Subcutaneous abdominal adipose tissue (tissue), 5 donors: ENCODE measurements at regions not wholly inside any gene's neighbourhood (a gene's known extent, or its start where the extent isn't known, plus 50 kb on each side); places are given as distances from the start of the nearest gene placed in this dataset.
"Not testable (repeated sequence)": the region's sequence is repeated elsewhere in the genome, so short reads cannot be mapped to it uniquely, and the experiment has no call there.

ENCODE experiments used
- H3K27ac ChIP-seq: one replicate; pipeline ENCODE4 v1.7.0; 2013; ENCODE audit warnings: low read depth, mild to moderate bottlenecking, inconsistent platforms, low read length, moderate library complexity
- H3K27me3 ChIP-seq, 5 donors: one replicate each; pipeline ENCODE4 v1.7.0; 2013; ENCODE audit warnings: low read length in 5 of 5, inconsistent platforms in 1 of 5; ENCODE audit not compliant: control insufficient read depth in 5 of 5, insufficient read depth in 4 of 5
- H3K36me3 ChIP-seq, 5 donors: one replicate each; pipeline ENCODE4 v1.7.0; 2013; ENCODE audit warnings: low read length in 5 of 5; ENCODE audit not compliant: control insufficient read depth in 5 of 5, insufficient read depth in 5 of 5
- H3K4me1 ChIP-seq, 5 donors: one replicate each; pipeline ENCODE4 v1.7.0; 2013; ENCODE audit warnings: low read length in 5 of 5, mild to moderate bottlenecking in 3 of 5, moderate library complexity in 1 of 5; ENCODE audit not compliant: control insufficient read depth in 5 of 5, insufficient read depth in 5 of 5
- H3K4me3 ChIP-seq, 5 donors: one replicate each; pipeline ENCODE4 v1.7.0; 2013; ENCODE audit warnings: low read length in 5 of 5, low read depth in 1 of 5
- H3K9ac ChIP-seq, 5 donors: one replicate each; pipeline ENCODE4 v1.7.0; 2013; ENCODE audit warnings: low read length in 5 of 5, mild to moderate bottlenecking in 4 of 5, moderate library complexity in 3 of 5
- H3K9me3 ChIP-seq, 5 donors: one replicate each; pipeline ENCODE4 v1.7.0; 2013; ENCODE audit warnings: low read length in 5 of 5; ENCODE audit not compliant: control insufficient read depth in 5 of 5
- donor health status: healthy.
- donor health status: healthy.
- donor health status: healthy.
- donor health status: healthy.
- donor health status: healthy.

DNA sequence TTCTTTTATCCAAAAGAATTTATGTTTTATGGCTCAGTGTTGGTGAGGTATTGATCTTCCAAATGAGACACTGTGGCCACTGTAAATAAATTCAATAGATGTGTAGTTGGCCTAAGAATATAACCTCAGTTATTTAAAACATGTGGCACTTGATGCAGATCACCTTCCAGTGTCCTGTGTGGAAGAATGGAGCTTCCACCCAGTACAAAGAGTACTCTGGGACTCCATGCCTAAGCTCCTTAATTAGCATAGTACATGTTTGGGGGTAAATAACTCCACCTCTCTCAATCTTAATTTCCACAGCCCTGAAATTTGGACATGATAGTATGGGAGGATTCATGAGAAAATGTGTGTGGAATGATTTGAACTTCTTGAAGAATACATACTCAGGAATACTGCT lies 105.7 kb downstream of the SPDYE17 start:
- not testable (repeated sequence) for H3K4me1 ChIP-seq, H3K27ac ChIP-seq, H3K27me3 ChIP-seq, H3K4me3 ChIP-seq, H3K9me3 ChIP-seq, H3K9ac ChIP-seq, H3K36me3 ChIP-seq

DNA sequence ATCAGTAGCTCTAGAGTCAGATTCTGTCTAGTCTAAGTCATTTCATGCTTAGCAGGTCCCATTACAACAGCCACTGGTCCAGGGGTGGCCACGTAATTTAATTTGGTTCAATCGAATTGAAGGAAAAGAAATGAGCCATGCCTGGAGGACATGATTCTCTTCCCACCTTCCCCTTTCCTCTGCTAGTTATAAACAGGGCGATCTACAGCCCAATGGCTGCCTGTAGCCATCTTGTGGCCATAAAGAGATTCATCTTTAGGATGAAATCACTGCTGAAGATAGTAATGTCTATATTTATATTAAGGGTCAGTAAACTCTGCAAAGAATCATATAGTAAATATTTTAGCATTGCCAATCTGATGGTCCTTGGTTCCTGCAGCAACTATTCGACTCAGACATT lies 107.4 kb downstream of the SPDYE17 start:
- H3K36me3 ChIP-seq, H3K27ac ChIP-seq, H3K27me3 ChIP-seq, H3K4me1 ChIP-seq, H3K4me3 ChIP-seq, H3K9ac ChIP-seq, H3K9me3 ChIP-seq: not testable (repeated sequence)

DNA sequence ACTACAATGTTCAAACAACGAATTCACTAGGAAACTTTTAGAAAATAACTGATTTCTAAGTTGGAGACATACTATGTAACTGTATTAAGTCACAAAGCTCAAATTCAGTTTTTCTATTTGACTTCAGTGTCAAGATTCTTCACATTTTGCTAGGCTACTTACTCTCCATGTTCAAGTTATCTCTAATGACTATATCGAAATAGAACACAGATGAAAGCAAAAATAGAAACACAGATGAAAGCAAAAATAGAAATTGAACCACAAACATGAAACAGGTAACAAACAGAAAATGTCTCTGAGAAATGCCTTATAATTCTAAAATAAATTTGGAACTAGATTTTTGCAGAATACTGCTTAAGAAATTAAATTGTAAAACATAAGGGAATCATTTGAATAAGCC lies 113.5 kb downstream of the SPDYE17 start:
- H3K9ac ChIP-seq, H3K27me3 ChIP-seq, H3K4me1 ChIP-seq, H3K27ac ChIP-seq, H3K9me3 ChIP-seq, H3K4me3 ChIP-seq, H3K36me3 ChIP-seq: not testable (repeated sequence)

DNA sequence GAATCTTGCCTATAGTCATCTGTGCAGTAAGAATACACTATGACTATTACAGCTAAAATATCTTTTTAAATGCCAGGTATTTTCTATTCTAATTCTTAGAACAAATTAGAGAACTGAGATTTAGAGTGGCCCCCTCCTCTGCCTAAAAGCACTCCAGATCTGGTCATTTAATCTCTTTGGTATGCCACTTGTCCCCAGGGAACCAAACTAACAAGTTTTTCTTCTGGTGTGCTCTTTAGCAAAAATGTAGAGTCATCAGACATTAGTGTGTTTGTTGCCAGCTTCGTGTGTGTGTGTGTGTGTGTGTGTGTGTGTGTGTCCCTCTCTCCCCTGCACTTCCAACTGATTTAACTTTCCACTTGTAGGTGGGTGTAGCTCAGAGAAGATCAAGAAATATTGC lies 117.8 kb downstream of the SPDYE17 start:
- not testable (repeated sequence) for H3K9ac ChIP-seq, H3K27ac ChIP-seq, H3K27me3 ChIP-seq, H3K36me3 ChIP-seq, H3K9me3 ChIP-seq, H3K4me3 ChIP-seq, H3K4me1 ChIP-seq

DNA sequence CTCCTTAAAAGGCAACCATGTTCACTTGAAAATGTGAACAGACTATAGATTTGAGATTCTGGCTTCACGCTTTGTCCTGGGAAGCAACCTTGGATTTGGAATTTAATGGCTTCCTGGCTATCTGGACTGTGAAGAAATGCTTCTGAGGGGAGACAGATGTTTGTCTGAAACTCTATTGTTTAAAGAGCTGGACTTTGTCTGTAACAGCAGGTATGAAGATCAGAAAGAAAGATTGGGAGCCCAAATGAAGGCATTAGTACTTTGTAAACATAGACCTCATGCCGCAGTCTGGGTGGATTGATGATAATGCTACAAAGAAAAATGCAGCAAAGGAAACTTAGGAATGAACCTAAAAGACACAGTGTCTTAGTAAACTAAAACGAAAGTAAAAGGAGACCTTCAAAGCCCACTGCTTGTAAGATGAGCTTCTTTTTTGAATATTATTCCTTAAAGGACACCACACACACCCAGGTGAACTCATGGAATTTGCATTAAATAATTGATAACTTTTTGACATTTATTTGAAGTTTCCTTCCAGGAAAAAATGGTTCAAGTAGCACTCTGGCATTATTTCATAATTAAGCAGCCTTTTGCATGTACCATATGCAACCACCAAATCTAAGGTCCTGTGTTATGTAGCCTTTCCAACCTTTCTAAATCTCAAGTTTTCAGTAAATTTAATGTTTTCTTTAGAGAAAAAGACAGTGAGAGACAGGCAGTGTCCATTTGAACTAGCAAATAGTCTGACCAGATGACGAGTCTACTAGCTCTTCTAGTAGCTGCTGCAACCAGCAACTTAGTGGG lies 119.9 kb downstream of the SPDYE17 start:
- H3K9me3 ChIP-seq, H3K27ac ChIP-seq, H3K27me3 ChIP-seq, H3K36me3 ChIP-seq, H3K4me1 ChIP-seq, H3K9ac ChIP-seq: not testable (repeated sequence)
- H3K4me3 ChIP-seq, result peak overlapping the region in 3 of 5 donors; percentile 16 to 36 (median 17)

DNA sequence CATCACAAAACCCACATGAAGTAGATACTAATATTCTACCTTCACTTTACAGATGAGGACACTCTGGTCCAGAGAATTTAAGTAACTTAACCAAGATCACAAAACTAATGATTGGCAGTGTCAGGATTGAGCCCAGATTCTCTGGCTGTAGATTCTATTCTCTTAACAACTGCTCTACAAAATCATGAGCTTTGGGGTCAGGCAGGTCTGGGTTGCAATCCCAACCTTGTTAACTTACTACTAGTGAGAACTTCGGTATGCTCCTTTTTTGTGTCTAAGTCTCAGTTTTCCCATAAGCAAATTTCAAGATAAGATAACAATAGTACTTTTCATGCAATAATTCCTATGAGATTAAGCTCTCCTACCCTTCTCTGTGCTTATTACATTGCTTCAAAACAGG lies 127.5 kb downstream of the SPDYE17 start:
- not testable (repeated sequence) for H3K9ac ChIP-seq, H3K27me3 ChIP-seq, H3K9me3 ChIP-seq, H3K4me3 ChIP-seq, H3K27ac ChIP-seq, H3K4me1 ChIP-seq, H3K36me3 ChIP-seq

DNA sequence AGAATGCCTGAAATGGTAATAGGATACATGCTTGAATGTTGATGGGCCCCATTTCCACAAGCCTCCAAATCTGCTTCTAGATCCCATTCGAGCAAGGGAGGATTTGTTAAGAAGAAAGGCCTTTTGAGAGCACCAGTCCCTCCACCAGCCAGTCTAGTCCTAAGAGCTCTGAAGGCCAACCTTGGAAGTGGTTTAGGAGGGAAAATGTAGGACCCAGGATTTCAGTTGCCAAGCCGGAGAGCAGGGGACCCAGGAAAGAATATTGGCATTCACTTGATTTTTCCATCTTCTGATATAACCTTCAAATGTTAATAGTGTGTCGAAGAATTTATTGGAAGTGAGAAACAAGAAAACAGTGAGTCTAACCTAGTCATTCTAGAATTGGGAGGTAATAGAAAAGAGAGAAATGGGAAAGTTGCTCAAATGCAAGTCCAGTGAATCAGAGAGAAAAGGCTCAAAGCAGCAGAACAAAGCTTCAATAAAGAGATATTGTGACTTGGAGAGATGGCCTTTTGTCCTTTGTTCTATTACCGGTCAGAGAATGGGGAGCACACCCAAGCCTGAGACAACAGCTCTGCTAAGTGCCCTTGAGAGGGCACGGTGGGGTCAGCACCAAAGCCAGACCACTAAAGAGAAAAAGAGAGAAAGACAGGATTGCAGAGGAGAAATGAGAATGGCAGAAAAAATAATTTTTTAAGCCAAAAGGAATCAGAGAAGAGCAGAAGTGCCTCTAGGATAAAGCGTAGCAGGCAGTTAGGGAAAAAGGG lies 130.0 kb downstream of the SPDYE17 start:
- not testable (repeated sequence) for H3K4me1 ChIP-seq, H3K36me3 ChIP-seq, H3K27ac ChIP-seq, H3K9me3 ChIP-seq, H3K27me3 ChIP-seq, H3K9ac ChIP-seq, H3K4me3 ChIP-seq

DNA sequence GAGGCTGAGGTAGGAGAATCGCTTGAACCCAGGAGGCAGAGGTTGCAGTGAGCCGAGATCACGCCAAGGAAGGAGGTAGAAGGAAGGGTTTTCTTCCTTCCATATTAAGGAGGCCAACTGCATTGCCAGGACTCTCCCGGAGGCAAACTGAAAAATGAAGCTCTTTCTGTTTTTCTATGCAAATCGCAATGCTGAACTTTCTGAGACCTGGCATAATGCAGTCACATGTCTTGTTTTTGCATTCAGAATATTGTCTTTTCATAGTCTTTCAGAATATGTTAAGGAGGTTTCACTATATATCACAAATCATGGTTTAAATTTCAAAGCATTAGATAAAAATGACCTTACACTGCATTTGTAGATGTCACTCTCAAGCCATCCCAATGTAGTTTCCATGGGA lies 133.4 kb downstream of the SPDYE17 start:
- not testable (repeated sequence) for H3K9ac ChIP-seq, H3K27me3 ChIP-seq, H3K27ac ChIP-seq, H3K36me3 ChIP-seq, H3K4me1 ChIP-seq, H3K9me3 ChIP-seq, H3K4me3 ChIP-seq

DNA sequence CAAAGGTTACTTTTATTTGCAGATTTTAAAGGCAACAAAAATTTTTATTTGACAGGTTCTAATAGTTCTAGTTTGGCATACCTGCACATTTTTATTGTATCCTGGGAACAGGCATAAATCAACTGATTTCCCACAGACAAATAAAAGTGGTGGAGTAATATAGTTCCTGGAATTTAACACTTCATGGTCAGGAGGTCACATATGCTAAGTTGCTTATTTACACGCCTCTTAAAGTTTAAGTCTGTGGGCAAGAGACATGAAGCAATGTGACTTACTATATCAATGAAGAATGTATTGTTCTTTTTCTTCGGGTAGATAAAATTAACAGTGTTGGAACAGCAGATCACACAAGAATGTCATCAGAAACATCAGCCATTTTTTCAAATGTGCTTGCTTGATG lies 135.2 kb downstream of the SPDYE17 start:
- not testable (repeated sequence) for H3K4me1 ChIP-seq, H3K4me3 ChIP-seq, H3K36me3 ChIP-seq, H3K27me3 ChIP-seq, H3K27ac ChIP-seq, H3K9me3 ChIP-seq, H3K9ac ChIP-seq

DNA sequence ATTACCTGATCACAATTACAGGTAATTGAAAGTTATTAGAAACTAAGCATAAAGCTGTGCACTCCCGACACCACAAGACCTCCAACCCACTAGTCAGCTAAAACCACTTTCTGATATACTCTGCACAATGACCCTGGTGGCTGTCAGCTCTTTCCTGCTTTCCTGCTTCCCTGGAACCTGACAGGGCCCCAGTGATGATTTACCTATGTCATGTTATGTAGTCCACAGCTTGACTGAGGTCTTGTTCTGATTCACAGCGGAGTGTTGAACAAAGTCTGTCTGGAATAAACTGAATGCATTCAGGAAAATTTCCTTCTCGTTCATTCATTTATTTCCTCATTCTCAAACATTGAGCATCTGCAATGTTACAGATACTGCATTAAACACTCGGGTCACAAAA lies 136.5 kb downstream of the SPDYE17 start:
- not testable (repeated sequence) for H3K27me3 ChIP-seq, H3K9me3 ChIP-seq, H3K4me3 ChIP-seq, H3K4me1 ChIP-seq, H3K9ac ChIP-seq, H3K36me3 ChIP-seq, H3K27ac ChIP-seq
